Pancreas (tissue), 10 donors: ENCODE measurements at regions not wholly inside any gene's neighbourhood (a gene's known extent, or its start where the extent isn't known, plus 50 kb on each side); places are given as distances from the start of the nearest gene placed in this dataset.

Source experiments
- ATAC-seq, 4 donors: fragments of 200-7000 bp; cut with Tn5 transposase; one replicate each; pipeline versions ENCODE4 v1.8.0 to v1.9.1; 2020; ENCODE audit warnings: mild to moderate bottlenecking in 4 of 4, moderate library complexity in 4 of 4
- DNase-seq, 6 donors: peaks; one replicate each; pipeline ENCODE4 v3.0.0-alpha.2; 2020
- FAIRE-seq: peaks from 2 replicates; lab custom pipeline; 2012; peaks lifted over from hg19 to GRCh38; lab: Jason Lieb, UNC
- H3K27ac ChIP-seq, 4 donors: fragments of 200-600 bp; sonication (generic); 1 replicate in 3 of 4; 2 replicates in 1 of 4; pipeline versions ENCODE4 v1.5.0 to v1.8.0; 2020
- H3K27me3 ChIP-seq, 4 donors: fragments of 200-600 bp; one replicate each; pipeline ENCODE4 v1.8.0; 2021
- H3K36me3 ChIP-seq, 3 donors: fragments of 200-600 bp; sonication (generic) in 1 of 3; one replicate each; pipeline versions ENCODE4 v1.5.0 to v1.8.0; 2020 to 2021
- H3K4me1 ChIP-seq, 3 donors: fragments of 200-600 bp; one replicate each; pipeline ENCODE4 v1.8.0; 2021
- H3K4me3 ChIP-seq, 4 donors: fragments of 200-600 bp; sonication (generic) in 2 of 4; one replicate each; pipeline versions ENCODE4 v1.5.0 to v1.8.0; 2020 to 2021
- H3K9me3 ChIP-seq, 4 donors: fragments of 200-600 bp; one replicate each; pipeline ENCODE4 v1.8.0; 2021
- CTCF ChIP-seq, 4 donors: fragments of 200-600 bp; sonication (generic) in 3 of 4; IDR thresholded peaks; one replicate each; pipeline versions ENCODE4 v1.5.0 to v1.8.0; 2021; ENCODE audit warnings: antibody characterized with exemption in 4 of 4
- WGBS, 2 donors: extraction: QIAGEN DNeasy Blood & Tissue Kit; methylation state at CpG; one replicate each; pipeline ENCODE4 v1.1.7; 2013; 5-methylcytosine and 5-hydroxymethylcytosine counted together
- intact Hi-C, 3 donors: fragments of 100-400 bp; cut with DNase I; formaldehyde crosslinking; loops; one replicate each; pipeline versions ENCODE4 v1.11.1 to v1.14.2; 2022
- donor health status: healthy with polysubstance abuse.
- donor health status: DM: no; HTN: no; CAD: no; lungs with moderate emphysema.
- donor health status: DM: no; HTN: no; CAD: no.
- donor health status: control.
- donor health status: control.
- donor health status: Bipolar disorder and iron deficiency.
- donor health status: DM: yes; HTN: yes; CAD: no.
- donor health status: DM: no; HTN: no; CAD: no.
- donor health status: DM: no; HTN: no; CAD: no.
- donor health status: DM: yes; HTN: yes; CAD: no.

- Histone ChIP-seq H3K4me1 (no peaks in the 10 kb centered on the region), H3K27me3 (no peaks in the 10 kb centered on the region), H3K27ac (no peak overlapping the region), H3K36me3 (no peaks in the 10 kb centered on the region), H3K9me3 (no peaks in the 10 kb centered on the region), H3K4me3 (no peak overlapping the region)
- no peak for DNase-seq
- no peak for TF ChIP-seq CTCF (IDR thresholded peaks at IDR 0.05)
- no peak for ATAC-seq
- intact Hi-C loops = no loop called here
- FAIRE-seq = no peak
- WGBS, 2 donors = 85% methylated on average over 3 of the region's 3 CpGs
Observed at GRCh38 chr1:192022827-192023226, 135.4 kb upstream of the RGS18 start.

- intact Hi-C loops = no loop called here
- FAIRE-seq = no peak
Observed at GRCh38 chr1:192024881-192025280, 133.4 kb upstream of the RGS18 start.

GRCh38 chr1:192038567-192038966 is 119.7 kb upstream of the RGS18 start:
- no peak for ATAC-seq
- intact Hi-C loops = no loop called here
- no peaks in the 10 kb centered on the region for H3K27me3 ChIP-seq
- no peak overlapping the region for H3K4me3 ChIP-seq
- no peak for DNase-seq
- no peak for TF ChIP-seq CTCF (IDR thresholded peaks at IDR 0.05)
- no peaks in the 10 kb centered on the region for H3K4me1 ChIP-seq
- H3K36me3 ChIP-seq = no peaks in the 10 kb centered on the region
- FAIRE-seq = no peak
- no peak overlapping the region for H3K27ac ChIP-seq
- WGBS, 2 donors = 63 to 71% methylated on average over 1 of the region's 1 CpG
- no peaks in the 10 kb centered on the region for H3K9me3 ChIP-seq

More at GRCh38 chr1:192024881-192025280, 133.4 kb upstream of the RGS18 start:
- H3K27ac ChIP-seq = no peak overlapping the region
- no peaks in the 10 kb centered on the region for H3K36me3 ChIP-seq
- ATAC-seq (no peak), DNase-seq (no peak)
- H3K4me1 ChIP-seq = no peaks in the 10 kb centered on the region
- no peaks in the 10 kb centered on the region for H3K27me3 ChIP-seq
- no peaks in the 10 kb centered on the region for H3K9me3 ChIP-seq
- TF ChIP-seq CTCF (IDR thresholded peaks at IDR 0.05) = no peak
- 91 to 94% methylated on average over 2 of the region's 2 CpGs for WGBS, 2 donors
- no peak overlapping the region for H3K4me3 ChIP-seq

- TF ChIP-seq CTCF (IDR thresholded peaks at IDR 0.05) = no peak
- no peak for DNase-seq
- no peaks in the 10 kb centered on the region for H3K27me3 ChIP-seq
- no peak for FAIRE-seq
- no peaks in the 10 kb centered on the region for H3K9me3 ChIP-seq
- WGBS, 2 donors = 39 to 47% methylated on average over 3 of the region's 3 CpGs
- intact Hi-C loops = no loop called here
- no peak overlapping the region for H3K27ac ChIP-seq
- H3K4me1 ChIP-seq = no peaks in the 10 kb centered on the region
- ATAC-seq = no peak
- no peaks in the 10 kb centered on the region for H3K36me3 ChIP-seq
- no peak overlapping the region for H3K4me3 ChIP-seq
Observed at GRCh38 chr1:192045131-192045530, 113.1 kb upstream of the RGS18 start.

GRCh38 chr1:192053531-192053971 is 104.7 kb upstream of the RGS18 start:
- no peaks in the 10 kb centered on the region for H3K27me3 ChIP-seq
- no peak for DNase-seq
- no peaks in the 10 kb centered on the region for H3K4me1 ChIP-seq
- H3K9me3 ChIP-seq = no peaks in the 10 kb centered on the region
- 74 to 75% methylated on average over 2 of the region's 2 CpGs for WGBS, 2 donors
- no peak for TF ChIP-seq CTCF (IDR thresholded peaks at IDR 0.05)
- no peak for FAIRE-seq
- no peak overlapping the region for H3K27ac ChIP-seq
- intact Hi-C loops = no loop called here
- H3K4me3 ChIP-seq = no peak overlapping the region
- H3K36me3 ChIP-seq = no peaks in the 10 kb centered on the region
- no peak for ATAC-seq
